ENCODE measurements at regions not wholly inside any gene's neighbourhood (a gene's known extent, or its start where the extent isn't known, plus 50 kb on each side); places are given as distances from the start of the nearest gene placed in this dataset.

GRCh38 chr18:51724790-51725721 is 527.6 kb upstream of the MEX3C start:
- Histone ChIP-seq H3K27ac (no peak overlapping the region), H3K4me3 (no peak overlapping the region), H3K9me3 (ENCODE audit: low read depth, low read length) (no peaks in the 10 kb centered on the region), H3K9ac (ENCODE audit: insufficient read length) (no peak overlapping the region), H3K36me3 (ENCODE audit: insufficient read depth, low read length) (no peaks in the 10 kb centered on the region)
- DNase-seq (ENCODE audit: low read depth, low spot score) = peak; percentile 26
- TF ChIP-seq EZH2 (IDR thresholded peaks at IDR 0.05) (no peak), FOXP2 (optimal IDR thresholded peaks at IDR 0.05; ENCODE audit: control extremely low read depth, extremely low read length, insufficient read depth) (no peak), POLR2AphosphoS5 (IDR thresholded peaks at IDR 0.05; ENCODE audit: borderline replicate concordance, low read depth, low read length) (no peak)

GRCh38 chr18:51726614-51727013 is 529.1 kb upstream of the MEX3C start:
- no peak for DNase-seq (ENCODE audit: low read depth, low spot score)
- TF ChIP-seq EZH2 (IDR thresholded peaks at IDR 0.05) = no peak
- TF ChIP-seq POLR2AphosphoS5 (IDR thresholded peaks at IDR 0.05; ENCODE audit: borderline replicate concordance, low read depth, low read length) = no peak
- TF ChIP-seq FOXP2 (optimal IDR thresholded peaks at IDR 0.05; ENCODE audit: control extremely low read depth, extremely low read length, insufficient read depth) = no peak
- no peak overlapping the region for H3K27ac ChIP-seq
- no peaks in the 10 kb centered on the region for H3K36me3 ChIP-seq (ENCODE audit: insufficient read depth, low read length)
- H3K9me3 ChIP-seq (ENCODE audit: low read depth, low read length) = no peaks in the 10 kb centered on the region
- no peak overlapping the region for H3K4me3 ChIP-seq
- no peak overlapping the region for H3K9ac ChIP-seq (ENCODE audit: insufficient read length)

GRCh38 chr18:51727780-51728179 is 530.3 kb upstream of the MEX3C start:
- Histone ChIP-seq H3K4me3 (no peak overlapping the region), H3K27ac (no peak overlapping the region), H3K36me3 (ENCODE audit: insufficient read depth, low read length) (no peaks in the 10 kb centered on the region), H3K9me3 (ENCODE audit: low read depth, low read length) (no peaks in the 10 kb centered on the region), H3K9ac (ENCODE audit: insufficient read length) (no peak overlapping the region)
- no peak for TF ChIP-seq EZH2 (IDR thresholded peaks at IDR 0.05)
- no peak for TF ChIP-seq POLR2AphosphoS5 (IDR thresholded peaks at IDR 0.05; ENCODE audit: borderline replicate concordance, low read depth, low read length)
- TF ChIP-seq FOXP2 (optimal IDR thresholded peaks at IDR 0.05; ENCODE audit: control extremely low read depth, extremely low read length, insufficient read depth) = no peak
- no peak for DNase-seq (ENCODE audit: low read depth, low spot score)

- H3K9me3 ChIP-seq (ENCODE audit: low read depth, low read length) = no peaks in the 10 kb centered on the region
- TF ChIP-seq EZH2 (IDR thresholded peaks at IDR 0.05) = no peak
These were observed 533.6 kb upstream of the MEX3C start for GRCh38 chr18:51731070-51731469.

GRCh38 chr18:51734576-51734975 is 537.1 kb upstream of the MEX3C start:
- TF ChIP-seq FOXP2 (optimal IDR thresholded peaks at IDR 0.05; ENCODE audit: control extremely low read depth, extremely low read length, insufficient read depth) = no peak
- no peak for TF ChIP-seq POLR2AphosphoS5 (IDR thresholded peaks at IDR 0.05; ENCODE audit: borderline replicate concordance, low read depth, low read length)
- no peak for TF ChIP-seq EZH2 (IDR thresholded peaks at IDR 0.05)
- no peak for DNase-seq (ENCODE audit: low read depth, low spot score)
- H3K9me3 ChIP-seq (ENCODE audit: low read depth, low read length) = no peaks in the 10 kb centered on the region
- H3K27ac ChIP-seq = no peak overlapping the region
- no peak overlapping the region for H3K4me3 ChIP-seq
- H3K36me3 ChIP-seq (ENCODE audit: insufficient read depth, low read length) = no peaks in the 10 kb centered on the region
- no peak overlapping the region for H3K9ac ChIP-seq (ENCODE audit: insufficient read length)

More at GRCh38 chr18:51731070-51731469, 533.6 kb upstream of the MEX3C start:
- Histone ChIP-seq H3K9ac (ENCODE audit: insufficient read length) (no peak overlapping the region), H3K27ac (no peak overlapping the region), H3K36me3 (ENCODE audit: insufficient read depth, low read length) (no peaks in the 10 kb centered on the region), H3K4me3 (no peak overlapping the region)
- DNase-seq (ENCODE audit: low read depth, low spot score) = no peak

- Histone ChIP-seq H3K9ac (ENCODE audit: insufficient read length) (no peak overlapping the region), H3K36me3 (ENCODE audit: insufficient read depth, low read length) (no peaks in the 10 kb centered on the region), H3K9me3 (ENCODE audit: low read depth, low read length) (no peaks in the 10 kb centered on the region), H3K4me3 (no peak overlapping the region), H3K27ac (no peak overlapping the region)
- DNase-seq (ENCODE audit: low read depth, low spot score) = no peak
- TF ChIP-seq EZH2 (IDR thresholded peaks at IDR 0.05) = no peak
- TF ChIP-seq POLR2AphosphoS5 (IDR thresholded peaks at IDR 0.05; ENCODE audit: borderline replicate concordance, low read depth, low read length) = no peak
- no peak for TF ChIP-seq FOXP2 (optimal IDR thresholded peaks at IDR 0.05; ENCODE audit: control extremely low read depth, extremely low read length, insufficient read depth)
These were observed 541.7 kb upstream of the MEX3C start for GRCh38 chr18:51739044-51739666.

GRCh38 chr18:51751901-51752300 is 554.4 kb upstream of the MEX3C start:
- no peak for DNase-seq (ENCODE audit: low read depth, low spot score)
- H3K9me3 ChIP-seq (ENCODE audit: low read depth, low read length) = no peaks in the 10 kb centered on the region

GRCh38 chr18:51753365-51754057 is 556.0 kb upstream of the MEX3C start:
- Histone ChIP-seq H3K36me3 (ENCODE audit: insufficient read depth, low read length) (no peaks in the 10 kb centered on the region), H3K27ac (no peak overlapping the region), H3K4me3 (no peak overlapping the region), H3K9ac (ENCODE audit: insufficient read length) (no peak overlapping the region), H3K9me3 (ENCODE audit: low read depth, low read length) (no peaks in the 10 kb centered on the region)
- TF ChIP-seq FOXP2 (optimal IDR thresholded peaks at IDR 0.05; ENCODE audit: control extremely low read depth, extremely low read length, insufficient read depth) = no peak
- no peak for TF ChIP-seq EZH2 (IDR thresholded peaks at IDR 0.05)
- no peak for TF ChIP-seq POLR2AphosphoS5 (IDR thresholded peaks at IDR 0.05; ENCODE audit: borderline replicate concordance, low read depth, low read length)
- DNase-seq (ENCODE audit: low read depth, low spot score) = no peak

More at GRCh38 chr18:51751901-51752300, 554.4 kb upstream of the MEX3C start:
- Histone ChIP-seq H3K4me3 (no peak overlapping the region), H3K27ac (no peak overlapping the region), H3K36me3 (ENCODE audit: insufficient read depth, low read length) (no peaks in the 10 kb centered on the region), H3K9ac (ENCODE audit: insufficient read length) (no peak overlapping the region)
- TF ChIP-seq POLR2AphosphoS5 (IDR thresholded peaks at IDR 0.05; ENCODE audit: borderline replicate concordance, low read depth, low read length) (no peak), EZH2 (IDR thresholded peaks at IDR 0.05) (no peak), FOXP2 (optimal IDR thresholded peaks at IDR 0.05; ENCODE audit: control extremely low read depth, extremely low read length, insufficient read depth) (no peak)
